Activated CD8-positive, alpha-beta memory T cell treated with anti-CD3 and anti-CD28 coated beads, Interleukin-2, amount 50 U/mL, for 24 hours (primary cell): ENCODE measurements at regions not wholly inside any gene's neighbourhood (a gene's known extent, or its start where the extent isn't known, plus 50 kb on each side); places are given as distances from the start of the nearest gene placed in this dataset.
"Not testable (repeated sequence)": the region's sequence is repeated elsewhere in the genome, so short reads cannot be mapped to it uniquely, and the experiment has no call there.

Experiments
- DNase-seq: peaks from one replicate; pipeline ENCODE4 v3.0.0-alpha.2; 2020; ENCODE audit errors: extremely low read depth

DNA sequence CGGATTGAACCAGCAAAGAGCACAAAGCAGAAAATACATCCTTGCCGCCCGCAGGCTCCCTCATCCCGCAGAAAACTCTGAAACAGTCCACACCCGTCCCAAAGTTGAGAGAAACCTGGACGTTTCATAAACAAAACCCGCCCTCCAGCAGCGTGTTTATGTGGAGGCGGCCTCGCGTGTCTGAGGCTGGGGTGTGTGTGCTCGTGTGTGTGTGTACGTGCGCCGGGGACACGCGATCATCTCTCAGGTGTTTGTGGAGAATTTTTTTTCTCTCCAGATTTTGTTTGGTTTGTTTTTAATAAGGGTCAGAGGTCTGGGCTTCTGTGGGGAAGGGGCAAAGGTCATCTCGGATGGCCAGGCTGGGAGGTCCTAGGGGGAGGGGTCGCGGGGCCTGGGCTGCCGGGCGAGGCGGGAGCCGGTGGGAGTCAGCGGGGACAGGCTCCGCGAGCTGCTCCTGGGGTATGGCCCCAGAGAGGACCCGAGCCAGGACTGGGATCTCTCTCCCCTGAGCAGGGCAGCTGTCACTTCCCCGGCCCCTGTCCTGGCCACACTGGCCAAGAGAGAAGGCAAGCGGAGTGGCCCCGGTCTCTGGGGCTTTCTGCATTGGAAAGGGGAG lies 206.4 kb downstream of the C9orf50 start:
- DNase-seq: no peak

- peak; percentile 98 for DNase-seq
Measured at GRCh38 chr9:129413537-129414376, 207.1 kb downstream of the C9orf50 start.

DNA sequence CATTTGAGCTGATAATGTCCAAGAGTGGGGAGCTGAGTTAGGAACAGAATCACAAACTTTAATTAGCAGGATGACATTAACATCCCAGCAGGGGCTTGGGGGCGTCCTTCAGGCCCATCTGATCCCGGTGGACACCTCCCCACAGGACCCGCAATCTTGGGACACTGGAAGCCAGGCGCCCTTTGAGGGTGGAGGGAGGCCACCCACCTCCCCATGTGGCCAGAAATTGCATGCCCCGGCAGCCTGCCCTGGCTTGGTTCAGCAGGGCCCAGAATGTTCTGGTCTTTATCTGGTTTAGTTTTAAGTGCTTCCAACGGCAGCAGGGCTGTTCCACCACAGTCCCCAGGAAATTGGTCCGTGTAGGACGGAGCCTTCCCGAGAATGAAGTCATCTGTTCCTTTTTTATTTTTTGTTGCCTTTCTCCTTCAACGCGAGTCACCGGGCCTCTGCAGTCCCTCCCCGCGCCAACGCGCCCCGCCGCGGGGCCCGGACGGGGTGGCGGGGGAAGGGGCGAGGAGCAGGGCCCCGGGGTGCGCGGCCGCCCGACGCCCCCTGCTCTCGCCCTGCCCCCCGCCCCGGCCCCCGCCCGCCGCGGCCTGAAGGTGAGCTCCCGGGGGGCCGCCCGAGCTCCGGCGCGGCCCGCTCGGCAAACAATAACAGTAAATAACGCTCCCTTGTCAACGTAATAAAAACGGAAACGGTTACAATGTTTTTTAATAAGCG lies 207.9 kb downstream of the C9orf50 start:
- DNase-seq: no peak

- not testable (repeated sequence) for DNase-seq
Measured at GRCh38 chr9:129412176-129412813, 208.6 kb downstream of the C9orf50 start.

- no peak for DNase-seq
Measured at GRCh38 chr9:129411501-129412175, 209.3 kb downstream of the C9orf50 start.

DNA sequence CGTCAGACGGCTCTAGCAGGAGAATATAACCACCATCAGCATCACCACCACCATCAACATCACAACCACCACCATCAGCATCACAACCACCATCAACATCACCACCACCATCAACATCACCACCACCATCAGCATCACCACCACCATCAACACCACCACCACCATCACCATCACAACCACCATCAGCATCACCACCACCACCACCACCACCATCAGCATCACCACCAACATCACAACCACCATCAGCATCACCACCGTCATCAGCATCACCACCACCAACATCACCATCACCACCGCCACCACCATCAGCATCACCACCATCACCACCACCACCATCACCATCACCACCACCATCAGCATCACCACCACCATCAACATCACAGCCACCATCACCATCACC lies 210.7 kb downstream of the C9orf50 start:
- DNase-seq: no peak

DNA sequence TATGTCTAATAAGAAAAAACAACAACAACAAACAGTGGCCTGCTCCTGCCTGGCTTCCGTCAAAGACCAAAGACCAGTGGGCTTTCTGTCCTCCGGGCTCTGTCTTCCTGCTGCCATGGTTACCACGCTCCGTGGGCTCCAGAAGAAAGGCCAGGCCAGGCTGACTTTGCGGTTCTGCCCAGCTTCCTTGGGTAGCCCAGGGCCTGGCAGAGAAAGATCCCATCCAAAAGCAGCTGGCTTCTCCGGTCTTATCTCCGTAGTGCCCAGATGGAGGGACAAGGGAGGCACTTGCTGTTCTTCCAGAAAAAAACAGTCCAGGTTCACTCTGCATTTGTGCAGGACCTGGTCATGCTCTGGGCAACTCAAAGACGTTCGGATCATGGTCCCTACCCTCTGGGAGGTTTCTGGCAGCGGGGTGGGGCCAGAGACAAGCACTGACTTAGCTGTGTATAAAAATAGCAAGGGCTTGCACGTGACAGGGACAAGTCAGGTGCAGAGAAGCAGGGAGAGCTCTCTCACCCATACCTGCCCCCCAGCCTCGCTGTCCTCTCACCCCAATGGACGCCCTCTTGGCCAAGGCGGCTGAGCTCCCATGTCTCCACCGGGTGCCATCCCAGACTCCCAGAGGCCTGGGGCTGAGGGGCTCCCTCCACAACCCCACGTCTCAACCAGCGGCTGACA lies 212.2 kb downstream of the C9orf50 start:
- DNase-seq: no peak

DNA sequence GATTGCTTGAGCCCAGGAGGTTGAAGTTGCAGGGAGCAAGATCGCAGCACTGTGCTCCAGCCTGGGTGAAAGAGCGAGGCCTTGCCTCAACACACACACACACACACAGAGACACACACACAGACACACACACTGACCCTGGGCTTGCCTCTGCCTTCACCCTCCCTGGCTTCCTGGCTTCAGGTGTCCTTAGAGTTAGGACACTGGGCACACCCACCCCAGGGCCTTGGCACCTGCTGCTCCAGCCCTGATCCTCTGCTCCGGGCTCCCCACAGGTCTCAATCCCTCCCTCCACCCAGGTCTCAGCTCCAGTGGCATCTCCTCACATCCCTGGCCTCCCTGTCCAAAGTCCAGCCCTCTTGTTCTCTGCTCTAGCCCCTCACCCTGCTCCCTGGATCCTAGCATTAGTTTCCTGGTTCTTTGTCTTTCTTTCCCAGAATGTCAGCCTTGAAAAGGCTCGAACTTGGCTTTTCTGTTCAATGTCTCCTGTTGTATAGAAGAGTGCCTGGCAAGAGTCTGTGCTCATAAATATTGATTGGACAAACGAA lies 212.9 kb downstream of the C9orf50 start:
- DNase-seq: no peak

DNA sequence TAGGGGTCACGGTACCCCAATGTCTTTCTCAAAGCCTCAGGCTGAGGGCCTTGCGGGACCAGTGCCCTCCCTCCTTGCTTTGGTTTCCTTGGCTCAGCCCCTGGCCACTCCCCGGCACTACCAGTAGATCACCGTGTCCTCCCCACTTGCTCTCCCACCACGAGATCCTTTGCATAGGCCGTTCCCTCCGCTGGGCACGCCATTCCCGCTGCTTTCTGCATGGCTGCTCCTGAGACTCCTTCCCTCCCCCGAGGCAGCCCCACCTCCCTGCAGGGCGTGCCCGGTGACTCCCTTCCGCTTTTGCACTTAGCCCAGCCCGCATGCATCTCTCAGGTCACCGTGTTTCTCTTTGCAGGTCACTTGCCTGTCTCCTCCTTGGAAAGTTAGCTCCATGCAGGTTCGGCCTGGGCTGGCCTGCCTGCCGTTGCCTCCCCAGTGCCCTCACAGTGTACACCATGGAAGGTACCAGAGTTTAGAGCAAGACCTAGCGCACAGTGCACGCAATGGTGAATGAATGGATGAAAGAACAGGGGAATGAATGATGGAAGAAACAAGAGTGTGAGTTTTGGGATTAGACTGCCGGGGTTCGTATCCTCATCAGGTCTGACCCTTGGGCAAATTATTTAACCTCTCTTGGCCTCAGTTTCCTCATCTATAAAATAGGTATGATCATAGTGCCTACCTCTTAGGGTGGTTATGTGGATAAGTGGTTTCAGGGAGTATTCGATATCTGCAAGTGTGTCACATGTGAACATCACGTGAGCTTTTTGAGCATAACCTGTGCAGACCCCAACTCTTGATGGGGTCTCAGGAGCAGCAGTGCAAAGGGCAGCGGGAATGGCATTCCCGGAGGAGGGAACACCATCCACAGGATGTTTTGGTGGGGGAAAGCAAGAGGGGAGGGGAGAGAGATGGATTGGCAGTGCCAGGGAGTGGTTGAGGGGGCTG lies 214.3 kb downstream of the C9orf50 start:
- DNase-seq: no peak

GRCh38 chr9:129405827-129406213 lies 215.1 kb downstream of the C9orf50 start:
- DNase-seq: no peak

GRCh38 chr9:129405089-129405826 lies 215.6 kb downstream of the C9orf50 start:
- DNase-seq: no peak

DNA sequence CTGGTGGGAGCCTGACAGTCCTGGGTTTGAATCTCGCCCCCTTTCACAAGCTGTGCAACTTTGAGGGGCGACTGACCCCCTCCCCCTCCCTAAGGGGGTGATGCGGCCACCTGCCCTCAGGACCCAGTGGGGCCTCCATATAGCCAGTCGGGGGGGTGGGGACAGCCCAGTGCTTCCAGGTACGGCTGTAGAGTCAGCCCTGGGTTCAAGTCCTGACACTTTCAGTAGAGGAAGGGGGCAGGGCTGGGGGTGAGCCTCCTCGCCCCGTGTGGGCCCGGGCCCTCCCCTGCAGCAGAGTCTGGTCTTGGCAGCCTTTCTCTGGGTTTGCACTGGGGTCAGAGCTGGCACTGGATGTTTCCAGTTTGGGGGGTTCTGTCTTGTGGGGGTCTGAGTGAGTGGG lies 216.3 kb downstream of the C9orf50 start:
- DNase-seq: no peak

DNA sequence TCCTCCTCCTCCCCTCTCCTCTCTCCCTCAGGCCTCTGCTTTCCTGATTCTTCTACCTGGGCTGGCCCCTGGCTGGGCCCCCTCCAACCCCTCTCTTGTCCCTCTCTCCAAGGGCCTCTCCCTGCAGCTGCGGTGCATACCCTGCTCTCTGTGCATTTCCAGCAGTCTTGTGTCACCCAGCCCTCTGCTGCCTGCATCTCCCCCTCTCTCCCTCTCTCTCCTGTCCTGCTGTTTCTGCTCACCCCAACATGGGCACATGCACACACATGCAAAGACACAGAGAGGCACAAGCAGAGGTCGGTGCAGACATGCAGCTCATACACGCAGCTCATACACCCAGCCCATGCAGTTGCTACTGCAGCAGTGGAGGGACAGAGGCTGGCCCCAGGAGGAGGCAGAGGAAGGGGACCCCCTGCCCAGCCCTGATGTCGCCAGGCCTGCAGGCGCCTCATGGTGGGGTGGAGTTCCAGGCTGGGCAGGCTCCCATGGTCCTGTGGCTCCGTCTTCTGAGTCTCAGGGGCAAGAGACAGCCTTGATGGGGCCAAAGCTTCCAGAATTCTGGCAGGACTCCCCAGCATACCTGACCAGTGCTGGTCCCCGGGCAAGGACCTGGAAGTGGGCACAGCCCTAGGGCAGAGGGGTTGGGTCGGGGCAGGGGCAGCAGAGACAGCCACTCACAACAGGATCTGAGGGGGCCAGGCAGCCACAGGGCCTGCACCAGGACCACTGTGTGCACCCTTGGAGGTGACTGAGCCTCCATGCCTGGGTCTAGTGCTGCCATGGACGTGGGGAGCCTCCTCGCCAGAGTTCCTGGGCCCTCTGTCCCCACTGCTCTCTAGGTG lies 216.9 kb downstream of the C9orf50 start:
- no peak for DNase-seq

- DNase-seq: no peak
Measured at GRCh38 chr9:129402931-129403778, 217.7 kb downstream of the C9orf50 start.

DNA sequence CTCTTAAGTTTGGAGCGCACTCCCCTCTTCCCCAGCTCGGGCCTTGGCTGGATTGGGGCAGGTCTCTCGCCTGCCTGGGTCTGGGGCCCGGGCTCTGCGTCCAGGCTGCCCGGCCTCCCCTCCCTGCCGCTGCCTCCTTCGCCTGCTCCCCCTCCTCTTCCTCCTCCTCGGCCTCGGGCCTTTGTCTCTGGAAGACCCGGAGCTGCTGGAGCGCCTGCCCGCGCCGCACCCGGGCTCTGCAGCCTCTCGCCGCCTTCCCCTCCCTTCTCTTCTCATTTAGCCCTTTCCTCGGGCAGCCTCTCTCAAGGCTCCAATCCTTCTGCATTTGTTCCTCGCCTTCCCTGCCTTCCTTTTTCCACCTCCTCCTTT lies 218.5 kb downstream of the C9orf50 start:
- DNase-seq: no peak

DNA sequence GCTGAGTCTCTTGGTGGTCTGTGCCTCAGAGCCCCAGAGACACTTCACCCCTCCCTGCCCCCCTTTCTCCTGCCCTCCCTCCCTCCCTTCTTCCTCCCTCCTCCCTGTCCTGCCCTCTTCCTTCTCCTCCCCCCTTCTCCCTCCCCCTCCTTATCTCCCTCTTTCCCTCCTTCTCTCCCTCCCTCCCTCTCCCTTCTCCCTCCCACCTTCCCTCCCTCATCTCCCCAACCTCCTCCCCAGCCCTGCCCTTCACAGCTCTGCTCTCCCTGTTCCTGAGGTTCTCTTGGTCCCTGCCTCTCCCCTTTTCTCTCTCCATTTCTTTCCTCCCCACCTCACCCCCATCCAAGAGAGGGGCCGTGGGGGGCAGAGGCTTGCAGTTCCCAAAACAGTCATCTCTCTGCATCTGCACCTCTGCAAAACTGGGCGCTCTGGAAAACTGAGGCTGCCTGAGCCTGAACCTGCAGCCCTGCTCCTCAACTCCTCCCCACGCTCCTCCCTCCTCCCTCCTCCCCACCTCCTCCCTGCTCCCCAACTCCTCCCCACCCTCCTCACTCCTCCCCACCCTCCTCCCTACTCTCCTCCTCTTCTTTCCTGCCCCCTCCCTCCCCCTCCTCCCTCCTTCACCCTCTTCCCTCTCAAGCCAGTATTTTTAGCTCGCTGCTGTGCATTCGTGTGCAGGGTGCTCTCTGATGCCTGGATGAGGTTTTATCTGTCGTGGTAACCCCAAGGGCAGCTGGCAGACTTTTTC lies 219.1 kb downstream of the C9orf50 start:
- DNase-seq: no peak
